Tongue (tissue), 1 donor: ENCODE measurements at regions not wholly inside any gene's neighbourhood (a gene's known extent, or its start where the extent isn't known, plus 50 kb on each side); places are given as distances from the start of the nearest gene placed in this dataset.

Experiments
- DNase-seq: peaks from one replicate; pipeline ENCODE4 v3.0.0-alpha.2; 2015

DNA sequence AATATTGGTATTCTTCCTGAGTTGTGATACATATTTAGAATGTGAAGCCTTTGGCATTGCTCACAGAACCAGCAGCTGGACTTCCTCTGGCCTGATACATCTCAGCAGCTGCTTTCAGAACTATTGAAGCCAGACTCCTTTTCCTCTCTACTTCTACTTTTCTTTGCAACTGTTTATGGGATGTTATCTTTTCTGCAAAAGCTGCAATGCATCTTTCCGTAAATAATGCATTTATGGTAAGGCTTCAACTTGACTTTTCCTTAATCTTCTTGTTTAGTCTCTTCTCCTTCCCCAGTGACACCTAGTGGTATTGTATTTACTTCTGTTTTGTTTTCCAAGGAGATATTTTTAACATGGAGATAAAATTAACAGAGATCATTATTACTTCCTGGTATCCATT, 1548.7 kb downstream of the PCDH7 start:
- peak; percentile 67 for DNase-seq

DNA sequence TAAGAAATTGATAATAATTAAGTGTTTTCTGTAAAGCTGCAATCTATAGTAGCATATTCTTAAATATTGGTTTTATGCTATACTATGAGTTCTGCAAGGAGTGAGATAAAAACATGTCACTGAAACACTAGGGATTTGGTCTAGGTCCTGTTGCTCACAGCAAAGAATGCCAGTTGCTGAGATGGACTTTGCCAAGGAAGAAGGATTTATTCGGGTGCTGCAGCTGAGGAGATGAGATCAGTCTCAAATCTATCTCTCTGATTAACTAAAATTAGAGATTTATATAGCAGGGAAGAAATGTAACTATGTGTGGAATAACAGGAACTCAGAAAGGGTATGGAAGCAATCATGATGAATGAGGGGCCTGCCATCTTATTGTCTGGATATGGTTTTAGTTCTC, 1569.9 kb downstream of the PCDH7 start:
- DNase-seq: no peak

DNA sequence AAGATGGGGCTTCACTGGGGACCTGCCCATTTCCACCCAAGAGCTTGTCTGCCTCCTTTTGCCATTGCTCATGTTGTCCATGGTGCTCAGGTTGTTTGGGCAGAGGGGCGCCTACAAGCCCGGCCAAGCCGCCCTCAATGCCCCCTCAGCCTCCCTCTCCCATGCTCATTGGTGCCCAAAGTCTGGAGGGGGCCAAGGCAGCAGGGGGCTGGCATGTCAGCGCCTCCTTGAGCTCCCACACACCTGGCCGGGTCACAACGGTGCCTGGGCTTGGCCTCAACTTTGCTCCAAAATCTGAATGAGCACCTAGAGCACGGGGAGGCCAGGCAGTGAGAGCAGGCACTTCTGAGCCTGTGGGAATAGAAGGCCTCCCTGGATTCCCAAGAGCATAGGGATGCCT, 1598.8 kb downstream of the PCDH7 start:
- DNase-seq: no peak

DNA sequence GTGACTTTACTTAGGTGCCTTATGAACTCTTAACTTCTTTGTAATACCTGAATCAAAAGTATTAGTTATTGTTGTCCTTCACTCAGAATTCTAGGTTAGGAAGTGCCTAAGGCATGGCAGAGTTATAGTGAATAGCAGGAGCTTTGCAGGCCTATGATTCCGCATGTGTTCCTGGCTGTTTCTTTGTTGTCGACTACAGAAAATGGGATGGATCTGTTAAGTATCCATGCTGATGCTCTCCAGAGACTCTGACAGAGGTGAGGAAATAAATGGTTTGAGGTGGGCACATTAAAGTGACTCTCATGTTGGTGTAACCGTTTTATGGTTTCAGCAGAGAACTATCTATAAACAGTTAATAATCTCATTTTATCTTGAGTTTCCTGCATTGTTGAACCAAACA, 1601.3 kb downstream of the PCDH7 start:
- no peak for DNase-seq

DNA sequence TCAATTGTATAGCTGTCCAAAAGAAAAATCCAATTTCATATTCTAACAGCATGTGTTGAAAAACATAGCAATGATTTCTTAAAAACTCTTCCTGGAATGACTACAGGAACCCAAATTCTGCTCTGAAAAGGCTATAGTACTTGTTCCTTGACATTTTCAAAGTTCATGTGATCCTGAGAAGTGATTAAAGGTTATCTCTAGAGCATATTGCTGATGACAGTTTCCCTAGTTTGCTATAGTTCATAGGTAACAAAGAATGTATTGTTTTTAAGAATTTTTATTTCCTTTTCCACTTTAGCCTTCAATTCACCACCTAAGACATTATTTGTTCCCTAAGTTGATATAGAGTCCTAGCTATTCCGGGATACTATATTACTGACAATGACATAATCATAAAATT, 1614.6 kb downstream of the PCDH7 start:
- no peak for DNase-seq

DNA sequence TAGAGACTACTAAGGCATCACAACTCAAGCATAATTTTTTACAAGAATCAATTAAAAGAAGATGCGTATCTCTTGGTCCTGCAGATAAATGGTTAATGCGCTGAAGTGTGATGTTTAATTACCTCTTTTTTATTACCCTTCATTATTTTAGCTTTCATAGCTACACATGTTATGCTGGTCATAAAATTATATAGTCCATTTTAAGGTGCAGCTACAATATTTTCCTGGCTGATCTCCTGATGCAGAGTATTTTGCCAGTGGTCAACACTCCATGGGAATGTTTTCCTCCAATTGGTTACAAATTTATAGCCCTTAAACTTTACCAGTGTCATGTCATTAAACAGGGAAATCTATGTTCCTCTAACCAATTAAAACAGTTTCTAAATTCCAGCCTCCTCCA, 1617.2 kb downstream of the PCDH7 start:
- DNase-seq: no peak

DNA sequence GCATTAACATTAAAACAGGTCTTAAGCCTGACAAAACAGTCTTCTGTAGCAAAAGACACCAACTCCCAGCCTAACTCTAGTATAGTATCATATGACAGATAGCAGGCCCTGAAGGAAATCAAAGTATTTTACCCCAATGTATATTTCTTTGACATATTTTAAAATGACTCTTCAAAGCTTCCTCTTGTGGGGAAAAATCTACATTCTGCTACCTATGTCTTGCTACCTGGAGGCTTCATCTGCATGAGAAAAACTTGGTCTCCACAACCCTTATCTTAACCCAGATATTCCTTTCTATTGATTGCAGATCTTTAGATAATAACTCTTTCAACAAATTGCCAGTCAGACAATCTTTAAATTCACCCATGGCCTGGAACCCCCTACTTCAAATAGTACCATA, 1620.4 kb downstream of the PCDH7 start:
- DNase-seq: no peak

DNA sequence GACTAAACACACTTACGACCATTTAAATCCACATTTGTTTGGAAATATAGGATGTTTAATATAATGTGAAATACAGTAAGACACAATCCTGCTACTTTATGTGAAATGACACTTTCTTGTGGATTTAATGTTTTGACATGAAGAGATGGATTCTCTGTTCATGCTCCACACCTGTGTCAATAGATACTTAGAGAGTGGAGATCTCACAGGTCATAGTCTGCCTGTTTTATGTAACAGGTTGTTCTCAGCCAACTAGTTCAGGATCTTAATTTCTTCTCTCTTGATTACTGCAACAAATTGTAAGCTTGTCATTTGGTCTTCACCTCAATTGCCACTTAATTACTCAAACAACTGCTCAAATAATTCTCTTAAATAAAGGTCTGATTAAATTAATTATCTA, 1621.2 kb downstream of the PCDH7 start:
- no peak for DNase-seq

DNA sequence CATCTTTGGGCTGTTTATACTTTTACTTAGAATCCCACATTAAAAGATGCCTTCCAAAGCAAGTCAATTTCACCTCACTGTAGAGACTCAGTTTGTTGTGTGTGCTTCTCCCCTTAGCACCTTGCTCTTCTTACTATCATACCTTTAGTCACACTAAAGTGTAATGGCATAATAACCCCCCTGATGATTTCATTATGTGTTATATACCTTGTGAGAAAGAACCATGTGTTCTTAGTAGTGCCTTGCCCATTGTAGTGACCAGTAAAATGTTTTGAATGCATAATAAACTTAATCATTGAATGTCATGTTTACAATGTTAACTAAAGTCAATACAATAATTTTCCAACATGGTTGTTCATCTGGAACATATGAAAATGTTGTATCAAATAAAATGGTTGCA, 1621.9 kb downstream of the PCDH7 start:
- DNase-seq: no peak

DNA sequence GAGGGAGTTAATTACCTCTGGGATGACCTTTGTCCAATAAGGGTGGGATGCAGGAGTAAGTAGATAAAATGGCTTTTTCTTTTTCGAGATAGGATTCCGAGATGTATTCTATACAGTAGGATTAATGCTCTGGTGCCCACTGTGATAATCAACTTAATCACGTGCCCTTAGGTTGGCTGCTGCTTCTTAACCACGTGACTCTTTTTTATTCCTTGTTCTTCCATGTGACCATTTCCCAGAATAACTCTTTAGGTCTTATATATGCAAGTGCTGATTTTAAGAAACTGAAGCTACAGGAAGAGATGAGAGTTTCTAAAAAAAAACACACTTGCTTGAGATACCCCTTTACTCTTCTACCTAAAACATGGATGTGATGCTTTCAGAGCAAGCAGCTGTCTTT, 1628.9 kb downstream of the PCDH7 start:
- DNase-seq: no peak

DNA sequence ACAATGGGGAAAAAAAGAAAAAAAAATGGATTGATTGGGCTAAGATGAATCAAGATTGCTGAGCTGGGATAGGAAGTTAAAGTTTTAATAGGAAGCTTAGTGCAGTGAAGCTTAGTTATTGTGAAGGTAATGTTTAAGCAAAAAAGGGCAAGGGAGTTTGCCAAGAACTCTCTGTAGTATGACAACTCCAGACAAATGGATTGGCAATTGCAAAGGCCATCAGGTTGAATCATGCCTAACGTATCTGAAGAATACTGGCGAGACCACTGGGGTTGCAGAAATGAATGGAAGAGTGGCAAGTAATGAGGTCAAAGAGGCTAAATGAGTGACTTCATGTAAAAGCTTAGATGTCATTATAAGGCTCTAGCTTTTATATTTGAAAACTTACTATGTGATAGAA, 1654.0 kb downstream of the PCDH7 start:
- DNase-seq: no peak

DNA sequence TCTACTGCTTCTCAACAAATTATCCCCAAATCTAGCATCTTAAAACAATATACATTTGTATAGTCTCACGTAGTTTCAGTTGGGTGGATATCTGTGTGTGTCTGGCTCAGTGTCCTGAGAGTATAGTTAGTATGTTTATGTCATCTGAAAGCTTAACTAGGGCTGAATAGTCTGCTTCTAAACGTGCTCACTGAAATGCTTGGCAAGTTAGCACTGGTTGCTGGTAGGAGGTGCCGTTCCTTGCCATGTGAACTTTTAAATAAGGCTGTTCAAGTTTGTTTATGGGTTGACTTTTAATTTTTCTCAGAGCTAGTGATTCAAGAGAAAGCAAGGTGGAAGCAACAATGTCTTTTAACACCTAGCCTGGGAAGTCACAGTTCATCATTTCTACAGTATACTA, 1673.6 kb downstream of the PCDH7 start:
- DNase-seq: peak; percentile 1

DNA sequence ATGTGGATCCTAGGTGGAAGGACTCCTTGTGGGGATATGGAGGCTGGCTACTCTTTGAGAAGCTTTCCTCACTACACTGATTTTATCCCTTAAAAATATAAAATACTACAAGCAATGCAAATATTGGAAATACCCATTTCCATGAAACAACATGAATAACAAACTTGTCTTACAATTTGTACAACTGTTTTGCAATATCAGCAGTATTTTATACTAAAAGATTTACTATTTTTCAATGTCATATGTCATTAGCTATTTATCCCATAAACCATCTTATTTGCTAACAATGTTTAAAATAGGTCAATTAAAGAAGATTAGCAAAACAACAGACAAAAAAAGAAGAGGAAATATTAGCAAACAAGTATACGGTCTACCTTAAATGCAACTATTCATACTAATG, 1674.1 kb downstream of the PCDH7 start:
- no peak for DNase-seq

DNA sequence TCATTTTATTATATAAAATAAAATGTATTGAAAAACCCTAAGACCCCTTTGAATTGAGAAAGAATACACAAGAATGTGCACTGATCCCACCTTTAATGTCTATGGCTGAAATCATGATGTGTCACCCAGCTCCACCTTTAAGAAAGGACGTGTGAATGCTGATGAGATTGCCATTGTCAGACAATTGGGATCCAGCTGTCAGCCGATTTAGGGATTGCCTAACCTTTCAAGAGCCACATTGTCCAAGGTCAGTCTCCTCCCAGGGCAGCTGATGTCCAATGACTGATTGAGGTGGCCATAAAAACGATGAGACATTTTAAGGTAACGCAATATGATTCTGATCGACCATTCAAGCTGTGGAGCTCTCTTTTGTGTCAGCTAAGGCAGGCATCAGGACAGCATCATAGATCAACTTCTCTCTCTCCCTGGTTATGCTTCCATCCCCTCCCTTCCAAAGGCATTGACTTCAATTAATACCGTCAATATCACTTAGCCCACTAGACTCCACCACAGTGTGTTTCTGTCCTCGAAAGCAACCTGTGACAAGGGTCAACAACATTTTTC, 1676.4 kb downstream of the PCDH7 start:
- DNase-seq: no peak

DNA sequence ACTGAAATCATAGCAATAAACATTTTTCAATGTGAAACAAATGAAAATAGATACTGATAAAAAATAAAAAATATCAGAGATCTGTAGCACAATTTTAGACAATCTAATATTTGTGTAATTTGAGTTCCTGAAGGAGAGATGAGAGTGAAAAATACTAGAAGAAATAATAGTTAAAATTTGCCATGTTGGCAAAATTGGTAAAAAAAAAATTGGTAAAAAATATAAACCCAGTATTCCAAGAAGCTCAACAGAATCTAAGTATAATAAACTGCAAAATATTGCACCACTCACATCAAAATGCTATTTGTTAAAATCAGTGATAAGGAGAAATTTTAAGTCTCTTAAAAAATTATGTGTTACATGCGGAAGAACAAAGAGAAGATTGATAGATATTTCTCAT, 1680.7 kb downstream of the PCDH7 start:
- no peak for DNase-seq

DNA sequence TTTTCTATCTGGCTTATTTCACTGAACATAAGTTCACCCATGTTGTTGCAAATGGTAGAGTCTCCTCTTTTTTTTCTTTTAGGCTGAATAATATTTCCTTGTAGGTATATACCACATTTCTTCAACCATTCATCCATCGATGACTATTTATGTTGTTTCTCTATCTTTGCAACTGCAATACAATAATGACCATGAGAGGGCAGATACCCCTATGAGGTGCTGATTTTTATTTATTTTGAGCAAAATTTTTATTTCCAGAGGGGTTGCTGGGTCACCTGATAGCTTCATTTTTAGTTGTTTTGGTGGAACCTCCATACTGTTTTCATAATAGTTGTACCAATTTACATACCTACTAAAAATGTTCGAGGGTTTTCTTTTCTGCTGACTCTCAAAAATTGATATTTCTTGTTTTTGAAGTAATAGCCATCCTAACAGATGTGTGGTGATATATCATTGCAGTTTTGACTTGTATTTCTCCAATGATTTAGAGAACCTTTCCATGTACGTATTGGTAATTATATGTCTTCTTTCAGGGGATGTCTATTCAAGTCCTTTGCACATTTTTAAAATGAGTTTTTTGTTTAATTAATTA, 1697.0 kb downstream of the PCDH7 start:
- no peak for DNase-seq

DNA sequence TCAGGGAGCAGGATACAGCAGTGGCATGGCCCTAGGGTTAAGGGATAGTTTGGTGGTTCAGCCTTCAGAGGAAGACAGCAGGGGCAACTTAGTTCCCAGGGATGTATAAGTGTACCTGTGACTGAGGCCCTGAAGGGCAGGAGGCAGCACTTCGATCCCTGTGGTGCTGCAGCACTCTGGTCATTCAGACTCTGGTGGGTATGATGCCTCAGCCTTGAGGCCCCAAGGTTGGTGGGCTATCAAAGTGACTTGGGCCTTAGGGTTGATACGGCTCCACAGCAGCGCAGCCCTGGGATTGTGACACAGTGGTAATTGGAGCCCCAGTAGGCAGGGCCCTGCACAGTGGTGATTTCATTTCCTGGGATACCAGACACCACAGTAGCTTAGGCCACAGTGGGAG, 1703.1 kb downstream of the PCDH7 start:
- DNase-seq: no peak

DNA sequence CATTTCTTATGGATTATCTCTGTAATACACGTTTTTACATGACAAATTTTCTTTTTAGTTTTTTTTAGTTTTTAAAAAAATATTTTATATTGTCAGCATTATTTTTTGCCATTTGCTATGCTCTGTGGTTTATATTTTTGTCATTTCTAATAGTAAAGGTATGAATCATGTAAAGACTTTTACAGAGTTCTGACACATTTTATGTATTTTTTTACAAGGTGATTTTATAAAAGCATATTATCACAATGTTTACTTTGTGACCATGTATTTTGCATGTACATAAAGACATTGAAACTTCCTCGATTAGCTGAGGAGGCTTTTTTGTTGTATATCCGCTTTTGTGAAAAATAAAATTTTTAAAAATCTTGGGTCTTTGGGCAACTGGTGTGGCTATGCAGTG, 1705.1 kb downstream of the PCDH7 start:
- no peak for DNase-seq

DNA sequence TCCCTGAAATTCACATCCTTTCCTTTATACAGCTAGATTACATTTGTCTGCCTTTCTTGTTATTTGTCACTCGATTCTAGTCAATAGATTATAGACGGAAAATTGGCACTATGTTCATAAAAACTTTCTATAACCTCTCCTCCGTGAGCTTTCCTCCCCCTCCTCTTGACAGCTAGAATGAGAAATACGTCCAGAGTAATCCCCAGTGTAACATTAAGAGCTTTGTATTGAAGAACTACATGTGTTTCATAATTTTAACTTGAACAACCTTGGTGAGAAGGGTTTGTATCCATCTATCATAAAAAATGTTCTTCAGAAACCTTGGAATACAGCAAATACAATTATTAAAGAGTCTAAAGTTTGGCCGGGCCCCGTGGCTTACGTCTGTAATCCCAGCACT, 1707.4 kb downstream of the PCDH7 start:
- DNase-seq: peak; percentile 5

DNA sequence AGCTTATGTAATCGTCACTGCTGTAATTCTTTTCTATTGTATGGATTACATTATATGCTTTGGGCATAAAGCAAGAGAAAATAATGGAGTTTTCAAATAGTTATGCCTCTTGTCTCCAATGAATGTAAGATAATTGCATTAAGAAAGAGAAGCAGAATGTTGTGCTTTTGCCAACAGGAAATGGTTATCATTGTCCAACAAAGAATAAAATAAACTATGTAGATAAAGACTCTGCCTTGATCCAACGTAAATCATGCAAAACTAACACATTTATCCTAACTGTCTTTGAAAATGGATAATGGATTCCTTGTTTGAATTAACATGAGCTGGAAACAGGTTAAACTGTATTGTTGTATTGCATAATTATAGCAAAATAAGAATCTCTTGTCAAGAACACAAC, 1709.0 kb downstream of the PCDH7 start:
- DNase-seq: no peak

DNA sequence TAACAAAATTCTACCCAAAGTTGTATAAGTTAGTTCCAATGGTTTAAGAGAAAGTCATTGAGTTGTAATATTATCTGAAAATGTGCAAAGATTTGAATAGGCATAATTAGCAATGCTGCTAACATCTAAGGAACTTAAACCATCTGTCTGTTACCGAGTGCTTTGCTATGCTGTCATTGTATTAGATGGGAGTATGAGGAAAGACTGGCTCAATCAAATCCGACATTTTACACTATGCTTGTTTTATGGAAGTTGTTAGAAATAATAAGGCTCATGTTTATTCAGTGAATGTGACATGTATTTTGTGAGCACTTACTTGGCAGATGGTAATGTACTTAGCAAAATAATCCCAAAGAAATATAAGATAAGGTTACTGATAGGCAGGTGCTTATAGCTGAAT, 1715.1 kb downstream of the PCDH7 start:
- no peak for DNase-seq

DNA sequence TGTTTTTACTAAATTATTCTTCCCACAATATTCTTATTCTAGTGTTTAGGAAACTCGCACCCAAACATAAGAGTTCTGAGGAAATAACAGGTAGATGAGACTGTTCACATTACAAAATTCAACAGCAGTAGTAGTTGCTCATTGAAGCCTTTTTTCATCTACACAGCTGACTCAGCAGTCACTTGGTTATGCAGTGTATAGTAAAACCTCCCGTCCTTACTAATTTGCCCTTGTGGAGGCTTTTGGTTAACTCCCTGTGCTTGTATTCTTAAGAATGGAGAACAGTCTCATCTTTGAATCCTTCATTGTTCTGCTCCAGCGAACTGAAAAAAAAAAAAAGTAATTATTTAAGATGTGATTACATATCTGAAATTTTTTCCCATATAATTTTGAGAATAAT, 1716.6 kb downstream of the PCDH7 start:
- no peak for DNase-seq

DNA sequence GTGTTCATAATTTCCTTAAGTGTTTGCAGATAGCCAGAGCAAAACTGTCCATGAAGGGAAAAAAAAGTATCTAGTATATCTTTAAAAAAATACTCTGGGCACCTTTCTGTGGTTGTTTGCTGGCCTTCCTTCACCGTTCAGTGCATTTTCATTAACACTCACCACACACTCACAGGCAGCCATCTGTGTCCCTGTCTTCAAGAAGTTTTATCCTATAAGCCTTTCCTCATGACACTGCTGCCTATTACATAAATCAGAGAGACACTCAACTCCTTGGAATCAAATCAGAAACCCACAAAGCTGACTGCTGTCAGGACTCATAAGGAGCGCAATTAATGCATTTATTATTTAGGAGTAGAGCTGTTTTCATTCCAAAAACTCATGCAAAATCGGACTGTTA, 1720.2 kb downstream of the PCDH7 start:
- no peak for DNase-seq

DNA sequence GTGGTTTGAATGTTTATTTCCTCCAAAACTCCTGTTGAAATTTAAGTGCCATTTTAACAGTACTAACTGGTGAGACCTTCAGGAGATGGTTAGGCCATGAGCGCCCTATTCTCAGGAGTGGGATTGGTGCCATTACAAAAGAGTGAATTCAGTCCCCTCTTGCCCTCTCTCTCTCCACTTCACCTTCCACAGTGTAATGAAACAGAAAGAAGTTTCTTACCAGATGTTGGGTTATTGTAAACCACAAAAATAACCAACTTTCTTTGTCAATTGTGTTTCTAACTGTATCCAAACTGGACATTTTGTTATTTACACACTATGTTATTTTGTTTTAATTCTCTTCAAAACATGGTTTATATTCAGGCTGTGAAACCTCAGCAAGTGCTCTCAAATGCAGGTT, 1734.3 kb downstream of the PCDH7 start:
- no peak for DNase-seq

DNA sequence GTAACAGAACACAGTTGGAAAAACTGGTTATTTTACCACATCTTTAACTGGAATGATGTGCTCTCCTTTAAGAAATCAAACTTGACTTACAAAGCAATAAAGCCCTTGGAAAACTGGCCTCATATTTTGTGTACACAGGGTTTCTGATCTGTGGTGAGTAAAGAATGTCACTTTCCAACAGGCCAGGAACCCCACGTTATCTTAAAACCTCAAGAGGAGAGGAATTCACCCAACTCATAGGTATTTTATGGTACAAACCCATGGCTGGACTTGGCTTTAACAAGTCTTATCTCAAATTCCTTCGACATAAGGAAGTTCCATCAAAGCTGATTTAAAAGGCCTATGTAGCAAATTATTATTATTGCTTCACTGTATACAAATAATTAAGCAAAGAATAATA, 1735.1 kb downstream of the PCDH7 start:
- DNase-seq: no peak
